OCI-LY3 (cell line): ENCODE measurements at regions not wholly inside any gene's neighbourhood (a gene's known extent, or its start where the extent isn't known, plus 50 kb on each side); places are given as distances from the start of the nearest gene placed in this dataset.

Experiments used
- EZH2phosphoT487 ChIP-seq: fragments of 200-600 bp; shearing (Covaris generic); IDR thresholded peaks from 2 replicates; pipeline ENCODE4 v1.6.1; 2018; ENCODE audit warnings: antibody characterized with exemption, mixed run types, low read depth
- TF ChIP-seq, protein P1 (sequence below): fragments of 200-600, 300-600 bp; sonication (generic); IDR thresholded peaks from 2 replicates; pipeline ENCODE4 v1.5.1; 2014; ENCODE audit warnings: antibody characterized with exemption, low read length, low read depth

- TF ChIP-seq, protein P1, sequence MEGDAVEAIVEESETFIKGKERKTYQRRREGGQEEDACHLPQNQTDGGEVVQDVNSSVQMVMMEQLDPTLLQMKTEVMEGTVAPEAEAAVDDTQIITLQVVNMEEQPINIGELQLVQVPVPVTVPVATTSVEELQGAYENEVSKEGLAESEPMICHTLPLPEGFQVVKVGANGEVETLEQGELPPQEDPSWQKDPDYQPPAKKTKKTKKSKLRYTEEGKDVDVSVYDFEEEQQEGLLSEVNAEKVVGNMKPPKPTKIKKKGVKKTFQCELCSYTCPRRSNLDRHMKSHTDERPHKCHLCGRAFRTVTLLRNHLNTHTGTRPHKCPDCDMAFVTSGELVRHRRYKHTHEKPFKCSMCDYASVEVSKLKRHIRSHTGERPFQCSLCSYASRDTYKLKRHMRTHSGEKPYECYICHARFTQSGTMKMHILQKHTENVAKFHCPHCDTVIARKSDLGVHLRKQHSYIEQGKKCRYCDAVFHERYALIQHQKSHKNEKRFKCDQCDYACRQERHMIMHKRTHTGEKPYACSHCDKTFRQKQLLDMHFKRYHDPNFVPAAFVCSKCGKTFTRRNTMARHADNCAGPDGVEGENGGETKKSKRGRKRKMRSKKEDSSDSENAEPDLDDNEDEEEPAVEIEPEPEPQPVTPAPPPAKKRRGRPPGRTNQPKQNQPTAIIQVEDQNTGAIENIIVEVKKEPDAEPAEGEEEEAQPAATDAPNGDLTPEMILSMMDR, result no peak
- TF ChIP-seq EZH2phosphoT487, result no peak
These were observed 76.5 kb upstream of the ADGRF1 start for GRCh38 chr6:47118611-47119010.
